SK-N-SH treated with all-trans-retinoic acid at 6 μM for 48 hours (cell line): ENCODE measurements at regions not wholly inside any gene's neighbourhood (a gene's known extent, or its start where the extent isn't known, plus 50 kb on each side); places are given as distances from the start of the nearest gene placed in this dataset.

Source experiments
- ARNTL ChIP-seq: fragments of 450-650 bp; formaldehyde crosslinking; IDR thresholded peaks from 2 replicates; pipeline ENCODE4 v1.5.0; 2020; ENCODE audit warnings: low read depth, mild to moderate bottlenecking, moderate library complexity, borderline replicate concordance
- RARB ChIP-seq: fragments of 250-450 bp; sonication (Bioruptor Pico); IDR thresholded peaks from 2 replicates; pipeline ENCODE4 v1.8.0; 2021; ENCODE audit warnings: mild to moderate bottlenecking, moderate library complexity
- TSHZ2 ChIP-seq: fragments of 250-450 bp; sonication (Bioruptor Pico); IDR thresholded peaks from 2 replicates; pipeline ENCODE4 v1.5.0; 2020; ENCODE audit warnings: mild to moderate bottlenecking, moderate library complexity
- ZFP3 ChIP-seq: fragments of 250-450 bp; sonication (Bioruptor Pico); IDR thresholded peaks from 2 replicates; pipeline ENCODE4 v1.5.0; 2020; ENCODE audit warnings: mild to moderate bottlenecking, moderate library complexity

GRCh38 chr4:123077330-123077729 is 154.9 kb upstream of the NUDT6 start:
- TF ChIP-seq ARNTL = no peak
- no peak for TF ChIP-seq RARB (CRISPR knock-in tag)
- TF ChIP-seq ZFP3 (CRISPR knock-in tag) = no peak
- no peak for TF ChIP-seq TSHZ2 (CRISPR knock-in tag)
